HCT116 (cell line): ENCODE measurements at regions not wholly inside any gene's neighbourhood (a gene's known extent, or its start where the extent isn't known, plus 50 kb on each side); places are given as distances from the start of the nearest gene placed in this dataset.

Experiments used
- ATAC-seq: fragments of 200-7000 bp; cut with Tn5 transposase; 2 replicates; pipeline ENCODE4 v1.9.1; 2020; ENCODE audit warnings: mild to moderate bottlenecking, moderate library complexity
- BruUV-seq: library from RNA; stranded (reverse); fragments of 400-500 nt; replicated peaks from 2 replicates; lab custom pipeline; 2021; lab: Mats Ljungman, UMichigan
- CTCF ChIA-PET: fragments of 300-600 bp; sonication (Branson Sonifier 250); formaldehyde crosslinking; loops from one replicate; lab custom pipeline; 2021; ENCODE audit warnings: antibody characterized with exemption; lab: Charles Lee
- POLR2A ChIA-PET: fragments of 300-600, 350-600 bp; sonication (Branson Sonifier 250); formaldehyde crosslinking; loops from one replicate; lab custom pipeline; 2021; ENCODE audit warnings: antibody characterized with exemption; lab: Charles Lee
- RAD21 ChIA-PET, 2 experiments: fragments of 300-600 bp; sonication (Branson Sonifier 250); formaldehyde crosslinking; loops; one replicate each; lab custom pipeline; 2023; ENCODE audit warnings: low total read pairs in 2 of 2; ENCODE audit not compliant: uncharacterized antibody in 2 of 2, unreplicated experiment in 2 of 2, low non-redundant PET in 1 of 2; lab: Charles Lee
- DNase-seq: peaks from one replicate; pipeline ENCODE4 v3.0.0-alpha.2; 2010; ENCODE audit warnings: low read depth, low spot score
- H2AFZ ChIP-seq: fragments of 200-600 bp; shearing (Covaris generic), sonication (generic); 2 replicates; pipeline ENCODE4 v1.6.1; 2017; ENCODE audit warnings: low read depth, mixed run types, mixed read lengths, antibody characterized with exemption, low read length; ENCODE audit not compliant: poor library complexity, severe bottlenecking
- H3K27ac ChIP-seq: 2 replicates; pipeline ENCODE4 v1.5.1; 2012; ENCODE audit warnings: low read depth, low read length
- H3K27me3 ChIP-seq: fragments of 200-600 bp; sonication (generic); 2 replicates; pipeline ENCODE4 v1.6.1; 2016; ENCODE audit warnings: mixed run types, low read length, mixed read lengths; ENCODE audit not compliant: insufficient read depth
- H3K36me3 ChIP-seq, 2 experiments: fragments of 200-500 bp in 1 of 2; fragments of 200-600 bp in 1 of 2; sonication (Bioruptor generic) in 1 of 2; sonication (generic) in 1 of 2; 2 replicates each; pipeline versions ENCODE4 v1.5.1 to v1.6.1; 2014 to 2016; ENCODE audit warnings: low read length in 2 of 2, inconsistent platforms in 1 of 2, mixed read lengths in 1 of 2, mixed run types in 1 of 2; ENCODE audit not compliant: insufficient read depth in 2 of 2, control insufficient read depth in 1 of 2
- H3K4me1 ChIP-seq, 2 experiments: fragments of 200-600 bp in 1 of 2; sonication (generic) in 1 of 2; 2 replicates each; pipeline versions ENCODE4 v1.5.1 to v1.6.1; 2012 to 2017; ENCODE audit warnings: low read length in 2 of 2, inconsistent platforms in 1 of 2, mild to moderate bottlenecking in 1 of 2, mixed read lengths in 1 of 2, mixed run types in 1 of 2, moderate library complexity in 1 of 2; ENCODE audit not compliant: insufficient read depth in 2 of 2, control insufficient read depth in 1 of 2
- H3K4me2 ChIP-seq: fragments of 200-600 bp; sonication (generic); 2 replicates; pipeline ENCODE4 v1.6.1; 2017; ENCODE audit warnings: mixed run types, low read length, mixed read lengths
- H3K4me3 ChIP-seq, 2 experiments: fragments of 200-600 bp in 1 of 2; sonication (generic) in 1 of 2; replicated peaks in 1 of 2; 2 replicates each; pipeline ENCODE4 v1.5.1; 2011 to 2016; ENCODE audit warnings: low read length in 2 of 2, control low read depth in 1 of 2, low read depth in 1 of 2, mild to moderate bottlenecking in 1 of 2, mixed read lengths in 1 of 2, mixed run types in 1 of 2
- H3K79me2 ChIP-seq: fragments of 200-600 bp; sonication (generic); 2 replicates; pipeline ENCODE4 v1.6.1; 2017; ENCODE audit warnings: mild to moderate bottlenecking, mixed run types, low read length, moderate library complexity, mixed read lengths; ENCODE audit not compliant: insufficient read depth
- H3K9ac ChIP-seq: fragments of 200-600 bp; sonication (generic); 2 replicates; pipeline ENCODE4 v1.6.1; 2016; ENCODE audit warnings: low read length, mixed read lengths
- H3K9me2 ChIP-seq: fragments of 200-600 bp; sonication (generic), shearing (Covaris generic); 2 replicates; pipeline ENCODE4 v1.6.1; 2017; ENCODE audit warnings: mixed run types, mild to moderate bottlenecking, moderate library complexity; ENCODE audit not compliant: insufficient read depth
- H3K9me3 ChIP-seq, 2 experiments: fragments of 200-500 bp in 1 of 2; fragments of 200-600 bp in 1 of 2; sonication (Bioruptor generic) in 1 of 2; sonication (generic) in 1 of 2; 2 replicates each; pipeline ENCODE4 v1.6.1; 2014 to 2017; ENCODE audit warnings: low read length in 2 of 2, mixed read lengths in 2 of 2, inconsistent platforms in 1 of 2, low read depth in 1 of 2, mild to moderate bottlenecking in 1 of 2, mixed run types in 1 of 2, moderate library complexity in 1 of 2; ENCODE audit not compliant: control insufficient read depth in 1 of 2, insufficient read depth in 1 of 2
- H4K20me1 ChIP-seq: fragments of 200-600 bp; sonication (generic), shearing (Covaris generic); 2 replicates; pipeline ENCODE4 v1.6.1; 2017; ENCODE audit warnings: mixed run types, mild to moderate bottlenecking, moderate library complexity; ENCODE audit not compliant: insufficient read depth
- CBX3 ChIP-seq: IDR thresholded peaks from 2 replicates; pipeline ENCODE4 v1.6.1; 2012; ENCODE audit warnings: low read depth
- CEBPB ChIP-seq: IDR thresholded peaks from 2 replicates; pipeline ENCODE4 v1.6.1; 2012; ENCODE audit warnings: low read depth
- EGR1 ChIP-seq: IDR thresholded peaks from 2 replicates; pipeline ENCODE4 v1.6.1; 2012; ENCODE audit warnings: low read depth
- EZH2 ChIP-seq: fragments of 200-600 bp; sonication (generic); IDR thresholded peaks from 2 replicates; pipeline ENCODE4 v1.6.1; 2017; ENCODE audit warnings: antibody characterized with exemption, mixed run types
- EZH2phosphoT487 ChIP-seq: fragments of 200-600 bp; IDR thresholded peaks from 2 replicates; pipeline ENCODE4 v1.6.1; 2018; ENCODE audit warnings: antibody characterized with exemption, borderline replicate concordance
- JUND ChIP-seq: IDR thresholded peaks from 2 replicates; pipeline ENCODE4 v1.6.1; 2012
- POLR2A ChIP-seq: IDR thresholded peaks from 2 replicates; pipeline ENCODE4 v1.7.0; 2011; ENCODE audit warnings: borderline replicate concordance; ENCODE audit not compliant: insufficient read depth, insufficient read length; ENCODE audit errors: extremely low read depth
- RAD21 ChIP-seq: IDR thresholded peaks from 2 replicates; pipeline ENCODE4 v1.6.1; 2012; ENCODE audit warnings: low read depth, mild to moderate bottlenecking
- SP1 ChIP-seq: IDR thresholded peaks from 2 replicates; pipeline ENCODE4 v1.6.1; 2012; ENCODE audit warnings: low read depth
- SRF ChIP-seq: IDR thresholded peaks from 2 replicates; pipeline ENCODE4 v1.6.1; 2012; ENCODE audit warnings: low read depth
- TCF7L2 ChIP-seq: IDR thresholded peaks from 2 replicates; pipeline ENCODE4 v1.7.0; 2011; ENCODE audit warnings: borderline replicate concordance, inconsistent platforms; ENCODE audit not compliant: insufficient read depth, insufficient read length; ENCODE audit errors: extremely low read depth
- YY1 ChIP-seq: IDR thresholded peaks from 2 replicates; pipeline ENCODE4 v1.6.1; 2011; ENCODE audit warnings: low read length, low read depth, moderate library complexity, mild to moderate bottlenecking; ENCODE audit not compliant: insufficient replicate concordance; ENCODE audit errors: extremely low read depth
- ZNF274 ChIP-seq: fragments of 200-500 bp; sonication (Bioruptor generic); IDR thresholded peaks from 2 replicates; pipeline ENCODE4 v1.6.1; 2014; ENCODE audit warnings: mild to moderate bottlenecking, low read depth, low read length, inconsistent platforms
- intact Hi-C: fragments of 100-400 bp; cut with micrococcal nuclease; formaldehyde crosslinking; loops from 2 replicates; pipeline ENCODE4 v1.10.0; 2022
- TF ChIP-seq, protein P1 (sequence below): IDR thresholded peaks from 2 replicates; pipeline ENCODE4 v1.6.1; 2012
- TF ChIP-seq, protein P2 (sequence below): IDR thresholded peaks from 2 replicates; pipeline ENCODE4 v1.6.1; 2012

DNA sequence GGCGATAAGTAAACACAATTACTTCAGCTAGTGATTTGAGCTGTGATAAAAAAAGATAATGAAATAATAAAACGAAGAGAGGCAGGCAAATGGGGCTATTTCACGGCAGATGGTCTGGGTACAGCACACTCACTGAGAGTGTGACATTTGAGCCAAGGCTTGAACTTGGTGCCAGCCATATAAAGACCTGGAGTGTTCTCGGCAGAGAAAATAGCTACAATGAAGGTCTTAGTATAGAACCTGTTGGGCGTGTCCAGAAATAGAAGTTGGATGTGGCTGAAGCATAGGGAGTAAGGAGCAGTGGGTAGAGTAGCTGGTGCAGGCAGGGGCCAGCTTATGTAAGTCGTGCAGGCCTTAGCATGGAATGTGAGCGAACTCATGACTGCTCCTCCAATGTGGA lies 660.3 kb upstream of the WWC1 start:
- Histone ChIP-seq H3K27me3 (peaks cover 41% of the 10 kb centered on the region), H4K20me1 (no peaks in the 10 kb centered on the region), H3K4me2 (no peak overlapping the region), H2AFZ (no peak overlapping the region), H3K9ac (no peak overlapping the region), H3K4me3 (no peak overlapping the region), H3K27ac (no peak overlapping the region), H3K79me2 (no peaks in the 10 kb centered on the region), H3K9me3 (no peaks in the 10 kb centered on the region), H3K4me1 (no peaks in the 10 kb centered on the region), H3K9me2 (no peaks in the 10 kb centered on the region), H3K36me3 (no peaks in the 10 kb centered on the region)
- ChIA-PET RAD21 (no interaction called here), CTCF (no interaction called here), POLR2A (no interaction called here)
- intact Hi-C loops: no loop called here
- DNase-seq (no peak), ATAC-seq (no peak)
- BruUV-seq: no TSS peak
- TF ChIP-seq POLR2A (no peak), EGR1 (no peak), SP1 (no peak), SRF (no peak), YY1 (no peak), CBX3 (no peak), TCF7L2 (no peak), EZH2phosphoT487 (no peak), ZNF274 (no peak), RAD21 (no peak), CEBPB (no peak), EZH2 (no peak), JUND (no peak)
- TF ChIP-seq, protein P1, sequence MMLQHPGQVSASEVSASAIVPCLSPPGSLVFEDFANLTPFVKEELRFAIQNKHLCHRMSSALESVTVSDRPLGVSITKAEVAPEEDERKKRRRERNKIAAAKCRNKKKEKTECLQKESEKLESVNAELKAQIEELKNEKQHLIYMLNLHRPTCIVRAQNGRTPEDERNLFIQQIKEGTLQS: no peak
- TF ChIP-seq, protein P2, sequence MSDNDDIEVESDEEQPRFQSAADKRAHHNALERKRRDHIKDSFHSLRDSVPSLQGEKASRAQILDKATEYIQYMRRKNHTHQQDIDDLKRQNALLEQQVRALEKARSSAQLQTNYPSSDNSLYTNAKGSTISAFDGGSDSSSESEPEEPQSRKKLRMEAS: no peak
